ENCODE measurements at regions not wholly inside any gene's neighbourhood (a gene's known extent, or its start where the extent isn't known, plus 50 kb on each side); places are given as distances from the start of the nearest gene placed in this dataset.

- no peak overlapping the region for H2AFZ ChIP-seq (ENCODE audit: low read length)
- no peaks in the 10 kb centered on the region for H3F3A ChIP-seq (ENCODE audit: insufficient read depth, low read length)
- H3K9me2 ChIP-seq (replicated peaks; ENCODE audit: insufficient read depth, low read length) = no peaks in the 10 kb centered on the region
Observed at GRCh38 chr6:130677312-130677711, 149.9 kb upstream of the SMLR1 start.

GRCh38 chr6:130677766-130678165 is 149.4 kb upstream of the SMLR1 start:
- no peaks in the 10 kb centered on the region for H4K20me1 ChIP-seq (ENCODE audit: insufficient read depth, low read length)
- no peaks in the 10 kb centered on the region for H3K9me3 ChIP-seq (replicated peaks; ENCODE audit: insufficient read depth, low read length)
- H3K79me2 ChIP-seq (ENCODE audit: low read length) = no peaks in the 10 kb centered on the region
- H3F3A ChIP-seq (ENCODE audit: insufficient read depth, low read length) = no peaks in the 10 kb centered on the region
- no peak for DNase-seq
- no peaks in the 10 kb centered on the region for H3K4me1 ChIP-seq (ENCODE audit: low read length)
- no peak overlapping the region for H3K4me2 ChIP-seq (ENCODE audit: low read depth, low read length)
- no peak overlapping the region for H2AFZ ChIP-seq (ENCODE audit: low read length)
- no peaks in the 10 kb centered on the region for H3K9me2 ChIP-seq (replicated peaks; ENCODE audit: insufficient read depth, low read length)
- no peak for TF ChIP-seq CTCF (IDR thresholded peaks at IDR 0.05; ENCODE audit: low read length)
- no peak for TF ChIP-seq EZH2phosphoT487 (IDR thresholded peaks at IDR 0.05; ENCODE audit: low read length)
- TF ChIP-seq EZH2 (optimal IDR thresholded peaks at IDR 0.05; ENCODE audit: low read depth, low read length) = no peak
- H3K27me3 ChIP-seq (replicated peaks; ENCODE audit: insufficient read depth, low read length) = no peaks in the 10 kb centered on the region
- no peaks in the 10 kb centered on the region for H3K36me3 ChIP-seq (replicated peaks; ENCODE audit: insufficient read depth, low read length)
- H3K4me3 ChIP-seq (ENCODE audit: low read length) = no peak overlapping the region
- H3K27ac ChIP-seq (ENCODE audit: low read length) = no peak overlapping the region
- H3K9ac ChIP-seq (ENCODE audit: low read length) = no peak overlapping the region

More at GRCh38 chr6:130677312-130677711, 149.9 kb upstream of the SMLR1 start:
- TF ChIP-seq EZH2phosphoT487 (IDR thresholded peaks at IDR 0.05; ENCODE audit: low read length) (no peak), CTCF (IDR thresholded peaks at IDR 0.05; ENCODE audit: low read length) (no peak), EZH2 (optimal IDR thresholded peaks at IDR 0.05; ENCODE audit: low read depth, low read length) (no peak)
- Histone ChIP-seq H3K27me3 (replicated peaks; ENCODE audit: insufficient read depth, low read length) (no peaks in the 10 kb centered on the region), H3K4me1 (ENCODE audit: low read length) (no peaks in the 10 kb centered on the region), H3K79me2 (ENCODE audit: low read length) (no peaks in the 10 kb centered on the region), H3K4me3 (ENCODE audit: low read length) (no peak overlapping the region), H3K4me2 (ENCODE audit: low read depth, low read length) (no peak overlapping the region), H3K27ac (ENCODE audit: low read length) (no peak overlapping the region), H3K9me3 (replicated peaks; ENCODE audit: insufficient read depth, low read length) (no peaks in the 10 kb centered on the region), H4K20me1 (ENCODE audit: insufficient read depth, low read length) (no peaks in the 10 kb centered on the region), H3K9ac (ENCODE audit: low read length) (no peak overlapping the region), H3K36me3 (replicated peaks; ENCODE audit: insufficient read depth, low read length) (no peaks in the 10 kb centered on the region)
- no peak for DNase-seq

- Histone ChIP-seq H3K4me1 (ENCODE audit: low read length) (no peaks in the 10 kb centered on the region), H3K9me3 (replicated peaks; ENCODE audit: insufficient read depth, low read length) (no peaks in the 10 kb centered on the region), H3K4me2 (ENCODE audit: low read depth, low read length) (no peak overlapping the region), H3K9me2 (replicated peaks; ENCODE audit: insufficient read depth, low read length) (no peaks in the 10 kb centered on the region), H3K36me3 (replicated peaks; ENCODE audit: insufficient read depth, low read length) (no peaks in the 10 kb centered on the region), H2AFZ (ENCODE audit: low read length) (no peak overlapping the region), H3K27ac (ENCODE audit: low read length) (no peak overlapping the region), H3F3A (ENCODE audit: insufficient read depth, low read length) (no peaks in the 10 kb centered on the region), H3K79me2 (ENCODE audit: low read length) (no peaks in the 10 kb centered on the region), H3K27me3 (replicated peaks; ENCODE audit: insufficient read depth, low read length) (no peaks in the 10 kb centered on the region), H4K20me1 (ENCODE audit: insufficient read depth, low read length) (no peaks in the 10 kb centered on the region), H3K9ac (ENCODE audit: low read length) (no peak overlapping the region), H3K4me3 (ENCODE audit: low read length) (no peak overlapping the region)
- DNase-seq = no peak
- TF ChIP-seq EZH2phosphoT487 (IDR thresholded peaks at IDR 0.05; ENCODE audit: low read length) = no peak
- no peak for TF ChIP-seq EZH2 (optimal IDR thresholded peaks at IDR 0.05; ENCODE audit: low read depth, low read length)
- no peak for TF ChIP-seq CTCF (IDR thresholded peaks at IDR 0.05; ENCODE audit: low read length)
Observed at GRCh38 chr6:130679684-130680083, 147.5 kb upstream of the SMLR1 start.

Data from MM.1S (cell line).